Osteoblast (primary cell): ENCODE measurements at regions not wholly inside any gene's neighbourhood (a gene's known extent, or its start where the extent isn't known, plus 50 kb on each side); places are given as distances from the start of the nearest gene placed in this dataset.

Experiments used
- DNase-seq: peaks from one replicate; pipeline ENCODE4 v3.0.0; 2011; ENCODE audit warnings: low spot score, mixed read lengths; ENCODE audit not compliant: insufficient read length; ENCODE audit errors: missing footprints
- H2AFZ ChIP-seq: 2 replicates; pipeline ENCODE4 v1.6.0; 2011; ENCODE audit warnings: mild to moderate bottlenecking, low read length
- H3K27ac ChIP-seq: 2 replicates; pipeline ENCODE4 v1.5.1; 2011; ENCODE audit warnings: mild to moderate bottlenecking, low read depth, low read length, moderate library complexity
- H3K27me3 ChIP-seq: 2 replicates; pipeline ENCODE4 v1.6.0; 2012; ENCODE audit warnings: mild to moderate bottlenecking, control low read depth, inconsistent platforms, low read length, moderate library complexity; ENCODE audit not compliant: insufficient read depth
- H3K36me3 ChIP-seq: 2 replicates; pipeline ENCODE4 v1.5.1; 2011; ENCODE audit warnings: mild to moderate bottlenecking, low read length, control low read depth, moderate library complexity; ENCODE audit not compliant: insufficient read depth
- H3K4me1 ChIP-seq: 2 replicates; pipeline ENCODE4 v1.5.1; 2011; ENCODE audit warnings: mild to moderate bottlenecking, low read length, control low read depth, moderate library complexity; ENCODE audit not compliant: insufficient read depth
- H3K4me2 ChIP-seq: 2 replicates; pipeline ENCODE4 v1.6.0; 2011; ENCODE audit warnings: mild to moderate bottlenecking, low read length; ENCODE audit not compliant: insufficient read depth
- H3K4me3 ChIP-seq: fragments of 200-600 bp; sonication (generic); 3 replicates; pipeline ENCODE4 v1.5.1; 2012; ENCODE audit warnings: mild to moderate bottlenecking, low read length, inconsistent platforms; ENCODE audit not compliant: insufficient read depth
- H3K79me2 ChIP-seq: 2 replicates; pipeline ENCODE4 v1.6.0; 2012; ENCODE audit warnings: mild to moderate bottlenecking, low read length, control low read depth, inconsistent platforms; ENCODE audit not compliant: insufficient read depth
- H3K9me3 ChIP-seq: 2 replicates; pipeline ENCODE4 v1.5.1; 2011; ENCODE audit warnings: low read depth, low read length, control low read depth
- H4K20me1 ChIP-seq: 2 replicates; pipeline ENCODE4 v1.6.0; 2012; ENCODE audit warnings: mild to moderate bottlenecking, low read length, control low read depth; ENCODE audit not compliant: insufficient read depth
- TF ChIP-seq, protein P1 (sequence below): IDR thresholded peaks from 2 replicates; pipeline ENCODE4 v1.5.1; 2011; ENCODE audit warnings: mild to moderate bottlenecking, low read depth, low read length, moderate library complexity; ENCODE audit errors: extremely low read depth

DNA sequence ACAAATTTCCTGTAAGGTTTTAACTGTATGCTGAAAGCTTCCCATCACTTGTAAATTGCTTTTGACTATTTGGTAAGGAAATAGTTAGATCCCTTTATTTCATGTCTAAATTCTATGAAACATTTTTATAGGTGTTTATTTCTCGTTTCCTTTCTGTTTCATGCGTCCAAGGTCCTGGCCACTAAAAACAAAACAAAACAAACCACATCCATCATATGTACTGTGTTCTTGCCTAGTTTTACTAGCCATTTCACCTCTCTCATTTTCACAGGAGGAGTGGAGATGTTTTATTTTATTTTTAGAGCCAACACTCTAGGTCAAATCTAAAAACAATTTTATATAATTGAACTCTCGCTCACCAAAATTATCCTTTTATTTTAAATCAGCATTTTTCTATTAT is 375.2 kb upstream of the CTSO start:
- Histone ChIP-seq H3K4me3 (no peak overlapping the region), H3K36me3 (no peaks in the 10 kb centered on the region), H3K79me2 (no peaks in the 10 kb centered on the region), H2AFZ (peak overlapping the region; percentile 57), H3K4me1 (peaks cover 6% of the 10 kb centered on the region), H3K4me2 (peak overlapping the region; percentile 3), H3K27me3 (no peaks in the 10 kb centered on the region), H3K9me3 (no peaks in the 10 kb centered on the region), H4K20me1 (no peaks in the 10 kb centered on the region), H3K27ac (no peak overlapping the region)
- TF ChIP-seq, protein P1, sequence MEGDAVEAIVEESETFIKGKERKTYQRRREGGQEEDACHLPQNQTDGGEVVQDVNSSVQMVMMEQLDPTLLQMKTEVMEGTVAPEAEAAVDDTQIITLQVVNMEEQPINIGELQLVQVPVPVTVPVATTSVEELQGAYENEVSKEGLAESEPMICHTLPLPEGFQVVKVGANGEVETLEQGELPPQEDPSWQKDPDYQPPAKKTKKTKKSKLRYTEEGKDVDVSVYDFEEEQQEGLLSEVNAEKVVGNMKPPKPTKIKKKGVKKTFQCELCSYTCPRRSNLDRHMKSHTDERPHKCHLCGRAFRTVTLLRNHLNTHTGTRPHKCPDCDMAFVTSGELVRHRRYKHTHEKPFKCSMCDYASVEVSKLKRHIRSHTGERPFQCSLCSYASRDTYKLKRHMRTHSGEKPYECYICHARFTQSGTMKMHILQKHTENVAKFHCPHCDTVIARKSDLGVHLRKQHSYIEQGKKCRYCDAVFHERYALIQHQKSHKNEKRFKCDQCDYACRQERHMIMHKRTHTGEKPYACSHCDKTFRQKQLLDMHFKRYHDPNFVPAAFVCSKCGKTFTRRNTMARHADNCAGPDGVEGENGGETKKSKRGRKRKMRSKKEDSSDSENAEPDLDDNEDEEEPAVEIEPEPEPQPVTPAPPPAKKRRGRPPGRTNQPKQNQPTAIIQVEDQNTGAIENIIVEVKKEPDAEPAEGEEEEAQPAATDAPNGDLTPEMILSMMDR = no peak
- no peak for DNase-seq

DNA sequence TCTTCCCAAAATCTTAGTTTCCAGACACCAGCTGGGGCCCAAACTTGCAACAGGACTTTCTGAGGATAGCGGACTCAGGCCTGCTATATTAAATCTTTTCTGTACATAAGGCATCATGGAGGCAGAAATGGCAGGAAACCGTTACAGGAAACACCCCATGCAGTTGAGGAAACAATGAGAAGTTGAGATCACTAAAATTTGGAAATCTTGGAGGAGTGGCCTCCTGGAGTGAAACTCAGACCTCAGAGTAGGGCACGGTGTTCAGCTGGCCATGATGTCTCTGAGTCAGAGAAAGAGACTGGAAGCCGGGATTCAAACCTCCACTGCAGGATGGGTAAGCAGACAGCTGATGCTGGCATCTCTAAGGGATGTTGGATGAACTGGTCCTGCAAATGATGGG is 372.6 kb upstream of the CTSO start:
- H3K36me3 ChIP-seq = no peaks in the 10 kb centered on the region

DNA sequence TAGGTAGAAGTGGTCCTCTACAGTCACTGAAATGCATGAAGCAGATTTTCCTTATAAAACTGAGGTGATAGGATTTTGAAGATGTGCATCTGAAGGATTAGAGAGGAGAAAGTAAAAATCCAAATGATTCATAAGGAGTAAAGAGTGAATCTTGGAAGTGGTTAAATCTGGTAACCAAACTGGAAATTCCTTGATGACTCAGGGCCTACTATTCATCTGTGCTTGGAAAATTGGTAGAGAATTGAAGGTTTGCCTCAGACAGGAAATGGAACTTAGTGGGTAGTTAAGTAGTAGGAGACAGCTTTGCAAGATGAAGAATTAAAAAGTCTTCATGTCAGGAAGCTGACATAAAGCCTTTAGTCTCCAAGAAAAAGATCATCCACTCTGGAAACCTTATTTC is 368.9 kb upstream of the CTSO start:
- Histone ChIP-seq H3K4me1 (peaks cover 32% of the 10 kb centered on the region), H2AFZ (peak overlapping the region; percentile 12), H3K4me3 (no peak overlapping the region), H3K36me3 (no peaks in the 10 kb centered on the region), H3K27ac (peak overlapping the region; percentile 80), H4K20me1 (no peaks in the 10 kb centered on the region), H3K4me2 (peak overlapping the region; percentile 45), H3K79me2 (no peaks in the 10 kb centered on the region), H3K9me3 (no peaks in the 10 kb centered on the region), H3K27me3 (no peaks in the 10 kb centered on the region)
- TF ChIP-seq, protein P1 = no peak
- peak; percentile 73 for DNase-seq

More for the DNA sequence above, 372.6 kb upstream of the CTSO start:
- Histone ChIP-seq H3K4me2 (no peak overlapping the region), H3K27me3 (no peaks in the 10 kb centered on the region), H2AFZ (peak overlapping the region; percentile 2), H3K27ac (no peak overlapping the region), H3K4me3 (no peak overlapping the region), H3K9me3 (no peaks in the 10 kb centered on the region), H3K4me1 (peaks cover 27% of the 10 kb centered on the region), H3K79me2 (no peaks in the 10 kb centered on the region), H4K20me1 (no peaks in the 10 kb centered on the region)
- TF ChIP-seq, protein P1 = no peak
- no peak for DNase-seq

DNA sequence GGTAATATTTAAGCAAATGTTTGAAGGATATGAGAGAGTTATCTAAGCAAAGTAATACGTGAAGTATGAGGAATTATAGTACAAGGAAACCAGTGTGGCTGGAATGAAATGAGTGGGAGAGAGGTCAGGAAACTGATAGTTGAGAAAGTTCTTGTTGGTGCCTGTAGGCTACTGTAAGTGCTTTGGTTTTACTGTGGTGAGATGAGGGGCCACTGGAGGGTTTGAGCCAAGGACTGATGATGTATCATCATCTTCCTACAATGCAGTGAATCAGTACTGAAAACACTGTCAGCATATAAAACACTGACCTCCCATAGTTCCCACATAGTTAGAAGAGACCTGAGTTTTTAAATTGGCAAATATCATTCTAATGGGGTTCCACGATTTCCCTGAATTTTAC is 367.5 kb upstream of the CTSO start:
- peak; percentile 53 for DNase-seq
- no peaks in the 10 kb centered on the region for H3K79me2 ChIP-seq
- peaks cover 32% of the 10 kb centered on the region for H3K4me1 ChIP-seq
- H2AFZ ChIP-seq = no peak overlapping the region
- H3K36me3 ChIP-seq = no peaks in the 10 kb centered on the region
- H3K4me2 ChIP-seq = peak overlapping the region; percentile 45
- TF ChIP-seq, protein P1 = no peak
- no peak overlapping the region for H3K4me3 ChIP-seq
- H4K20me1 ChIP-seq = no peaks in the 10 kb centered on the region
- no peaks in the 10 kb centered on the region for H3K27me3 ChIP-seq
- no peaks in the 10 kb centered on the region for H3K9me3 ChIP-seq
- peak overlapping the region; percentile 80 for H3K27ac ChIP-seq
